ENCODE measurements at regions not wholly inside any gene's neighbourhood (a gene's known extent, or its start where the extent isn't known, plus 50 kb on each side); places are given as distances from the start of the nearest gene placed in this dataset.

DNA sequence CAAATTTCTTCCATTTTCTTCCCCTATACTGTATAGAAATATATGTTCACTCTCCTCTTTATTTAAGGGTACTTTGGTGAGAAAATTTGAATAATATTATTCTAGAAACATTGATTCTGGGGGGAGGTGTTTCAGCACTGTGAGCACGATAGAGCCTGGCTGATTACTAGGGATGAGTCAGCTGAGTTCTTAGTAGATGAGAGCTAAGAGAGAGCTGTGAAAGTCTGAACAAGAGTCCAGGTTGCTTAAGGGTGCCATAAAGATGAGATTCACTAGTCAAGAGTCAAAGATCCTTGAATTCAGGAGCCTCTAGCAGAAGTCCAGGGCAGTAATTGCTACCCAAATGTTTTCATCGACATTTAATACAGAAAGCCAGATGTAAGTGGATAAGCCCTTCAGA lies 756.6 kb upstream of the API5 start:
- H3K4me3 ChIP-seq (ENCODE audit: low read length), result no peak overlapping the region
- H3K27me3 ChIP-seq (replicated peaks; ENCODE audit: insufficient read depth, low read length), result no peaks in the 10 kb centered on the region
- H3K4me1 ChIP-seq (ENCODE audit: low read length), result no peaks in the 10 kb centered on the region
- TF ChIP-seq, protein P1, sequence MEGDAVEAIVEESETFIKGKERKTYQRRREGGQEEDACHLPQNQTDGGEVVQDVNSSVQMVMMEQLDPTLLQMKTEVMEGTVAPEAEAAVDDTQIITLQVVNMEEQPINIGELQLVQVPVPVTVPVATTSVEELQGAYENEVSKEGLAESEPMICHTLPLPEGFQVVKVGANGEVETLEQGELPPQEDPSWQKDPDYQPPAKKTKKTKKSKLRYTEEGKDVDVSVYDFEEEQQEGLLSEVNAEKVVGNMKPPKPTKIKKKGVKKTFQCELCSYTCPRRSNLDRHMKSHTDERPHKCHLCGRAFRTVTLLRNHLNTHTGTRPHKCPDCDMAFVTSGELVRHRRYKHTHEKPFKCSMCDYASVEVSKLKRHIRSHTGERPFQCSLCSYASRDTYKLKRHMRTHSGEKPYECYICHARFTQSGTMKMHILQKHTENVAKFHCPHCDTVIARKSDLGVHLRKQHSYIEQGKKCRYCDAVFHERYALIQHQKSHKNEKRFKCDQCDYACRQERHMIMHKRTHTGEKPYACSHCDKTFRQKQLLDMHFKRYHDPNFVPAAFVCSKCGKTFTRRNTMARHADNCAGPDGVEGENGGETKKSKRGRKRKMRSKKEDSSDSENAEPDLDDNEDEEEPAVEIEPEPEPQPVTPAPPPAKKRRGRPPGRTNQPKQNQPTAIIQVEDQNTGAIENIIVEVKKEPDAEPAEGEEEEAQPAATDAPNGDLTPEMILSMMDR (IDR thresholded peaks at IDR 0.05; ENCODE audit: low read length), result no peak
- TF ChIP-seq EZH2phosphoT487 (IDR thresholded peaks at IDR 0.05; ENCODE audit: low read length) (no peak), EZH2 (optimal IDR thresholded peaks at IDR 0.05; ENCODE audit: low read depth, low read length) (no peak)
- no peak overlapping the region for H3K27ac ChIP-seq (ENCODE audit: low read length)
- H3K79me2 ChIP-seq (ENCODE audit: low read length), result no peaks in the 10 kb centered on the region
- H3K36me3 ChIP-seq (replicated peaks; ENCODE audit: insufficient read depth, low read length), result no peaks in the 10 kb centered on the region
- H3F3A ChIP-seq (ENCODE audit: insufficient read depth, low read length), result no peaks in the 10 kb centered on the region
- no peak overlapping the region for H2AFZ ChIP-seq (ENCODE audit: low read length)
- no peak for DNase-seq
- H4K20me1 ChIP-seq (ENCODE audit: insufficient read depth, low read length), result no peaks in the 10 kb centered on the region
- no peak overlapping the region for H3K4me2 ChIP-seq (ENCODE audit: low read depth, low read length)
- no peaks in the 10 kb centered on the region for H3K9me2 ChIP-seq (replicated peaks; ENCODE audit: insufficient read depth, low read length)
- H3K9me3 ChIP-seq (replicated peaks; ENCODE audit: insufficient read depth, low read length), result no peaks in the 10 kb centered on the region
- no peak overlapping the region for H3K9ac ChIP-seq (ENCODE audit: low read length)

GRCh38 chr11:42571131-42571877 lies 740.5 kb upstream of the API5 start:
- Histone ChIP-seq H3K27ac (ENCODE audit: low read length) (no peak overlapping the region), H3K4me1 (ENCODE audit: low read length) (no peaks in the 10 kb centered on the region), H3K4me3 (ENCODE audit: low read length) (no peak overlapping the region), H3K36me3 (replicated peaks; ENCODE audit: insufficient read depth, low read length) (no peaks in the 10 kb centered on the region), H3K4me2 (ENCODE audit: low read depth, low read length) (no peak overlapping the region), H3K9me2 (replicated peaks; ENCODE audit: insufficient read depth, low read length) (no peaks in the 10 kb centered on the region), H4K20me1 (ENCODE audit: insufficient read depth, low read length) (no peaks in the 10 kb centered on the region), H3K9me3 (replicated peaks; ENCODE audit: insufficient read depth, low read length) (no peaks in the 10 kb centered on the region), H3F3A (ENCODE audit: insufficient read depth, low read length) (no peaks in the 10 kb centered on the region), H3K79me2 (ENCODE audit: low read length) (no peaks in the 10 kb centered on the region), H3K9ac (ENCODE audit: low read length) (no peak overlapping the region), H3K27me3 (replicated peaks; ENCODE audit: insufficient read depth, low read length) (no peaks in the 10 kb centered on the region), H2AFZ (ENCODE audit: low read length) (no peak overlapping the region)
- TF ChIP-seq, protein P1 (IDR thresholded peaks at IDR 0.05; ENCODE audit: low read length), result no peak
- TF ChIP-seq EZH2phosphoT487 (IDR thresholded peaks at IDR 0.05; ENCODE audit: low read length), result no peak
- TF ChIP-seq EZH2 (optimal IDR thresholded peaks at IDR 0.05; ENCODE audit: low read depth, low read length), result no peak
- DNase-seq, result no peak

GRCh38 chr11:42571878-42572610 lies 739.8 kb upstream of the API5 start:
- no peak for TF ChIP-seq EZH2phosphoT487 (IDR thresholded peaks at IDR 0.05; ENCODE audit: low read length)
- no peak for TF ChIP-seq EZH2 (optimal IDR thresholded peaks at IDR 0.05; ENCODE audit: low read depth, low read length)
- TF ChIP-seq, protein P1 (IDR thresholded peaks at IDR 0.05; ENCODE audit: low read length), result no peak
- no peaks in the 10 kb centered on the region for H3F3A ChIP-seq (ENCODE audit: insufficient read depth, low read length)
- no peak for DNase-seq

More at GRCh38 chr11:42571878-42572610, 739.8 kb upstream of the API5 start:
- no peaks in the 10 kb centered on the region for H3K79me2 ChIP-seq (ENCODE audit: low read length)
- H3K4me3 ChIP-seq (ENCODE audit: low read length), result no peak overlapping the region
- no peaks in the 10 kb centered on the region for H4K20me1 ChIP-seq (ENCODE audit: insufficient read depth, low read length)
- no peaks in the 10 kb centered on the region for H3K36me3 ChIP-seq (replicated peaks; ENCODE audit: insufficient read depth, low read length)
- H3K9me2 ChIP-seq (replicated peaks; ENCODE audit: insufficient read depth, low read length), result no peaks in the 10 kb centered on the region
- no peak overlapping the region for H3K9ac ChIP-seq (ENCODE audit: low read length)
- H3K27me3 ChIP-seq (replicated peaks; ENCODE audit: insufficient read depth, low read length), result no peaks in the 10 kb centered on the region
- H3K9me3 ChIP-seq (replicated peaks; ENCODE audit: insufficient read depth, low read length), result no peaks in the 10 kb centered on the region
- no peaks in the 10 kb centered on the region for H3K4me1 ChIP-seq (ENCODE audit: low read length)
- no peak overlapping the region for H2AFZ ChIP-seq (ENCODE audit: low read length)
- H3K27ac ChIP-seq (ENCODE audit: low read length), result no peak overlapping the region
- H3K4me2 ChIP-seq (ENCODE audit: low read depth, low read length), result no peak overlapping the region

All from MM.1S (cell line).